ENCODE measurements at regions not wholly inside any gene's neighbourhood (a gene's known extent, or its start where the extent isn't known, plus 50 kb on each side); places are given as distances from the start of the nearest gene placed in this dataset.

DNA sequence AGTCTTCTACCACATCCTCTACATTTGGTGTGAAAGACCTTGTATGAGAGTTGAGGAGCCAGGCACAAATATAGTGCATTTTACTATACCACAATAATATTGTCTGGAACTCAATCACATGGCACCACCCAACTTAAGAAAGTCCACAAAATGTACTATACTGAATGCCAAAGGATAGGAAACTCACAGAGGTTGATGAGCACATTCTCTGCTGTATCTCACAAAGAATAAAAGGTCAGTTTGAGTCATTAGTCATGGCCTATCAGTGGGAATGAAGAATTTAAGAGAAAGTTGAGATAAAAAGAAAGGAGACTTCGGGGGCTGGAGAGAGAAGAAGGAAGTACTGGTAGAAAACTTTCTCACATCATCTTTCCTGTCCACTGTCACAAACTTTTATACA lies 134.3 kb downstream of the RDH14 start:
- no peaks in the 10 kb centered on the region for H3K36me3 ChIP-seq (ENCODE audit: control insufficient read depth, insufficient read depth, low read length)
- no peaks in the 10 kb centered on the region for H3K9me3 ChIP-seq (ENCODE audit: control insufficient read depth, insufficient read depth, low read length)
- H4K91ac ChIP-seq (ENCODE audit: insufficient read depth, low read depth, low read length) = no peak overlapping the region
- peaks cover 9% of the 10 kb centered on the region for H3K4me1 ChIP-seq (ENCODE audit: control insufficient read depth, insufficient read depth, low read length)
- dilution Hi-C loops (cut with HindIII; ENCODE audit: low sequenced_read_pairs, unreplicated experiment) (no loop called here), intact Hi-C loops (cut with micrococcal nuclease) (no loop called here), in situ Hi-C loops (cut with MboI; ENCODE audit: low sequenced_read_pairs) (no loop called here)
- no peak for ATAC-seq (ENCODE audit: low read depth)
- no peak overlapping the region for H3K18ac ChIP-seq (ENCODE audit: low read depth, low read length)
- H2AK5ac ChIP-seq (ENCODE audit: low read depth, low read length) = no peak overlapping the region
- H3K4ac ChIP-seq (ENCODE audit: low read depth, low read length) = no peak overlapping the region
- ChIA-PET POLR2A (ENCODE audit: unreplicated experiment) (no interaction called here), CTCF (no interaction called here)
- no peak overlapping the region for H2BK120ac ChIP-seq (ENCODE audit: low read depth, low read length)
- H2AFZ ChIP-seq (replicated peaks; ENCODE audit: low read length, poor library complexity) = no peak overlapping the region
- no peak overlapping the region for H3K4me2 ChIP-seq (ENCODE audit: low read depth, low read length)
- H4K5ac ChIP-seq (ENCODE audit: low read depth, low read length) = no peak overlapping the region
- H3K23ac ChIP-seq (ENCODE audit: low read depth, low read length) = no peak overlapping the region
- no peak overlapping the region for H4K8ac ChIP-seq (ENCODE audit: low read depth in 2 of 2, low read length in 2 of 2)
- H3K4me3 ChIP-seq (ENCODE audit: insufficient read depth, low read depth, low read length) = no peak overlapping the region
- H3K27me3 ChIP-seq (ENCODE audit: control insufficient read depth, insufficient read depth, low read length) = no peaks in the 10 kb centered on the region
- H4K20me1 ChIP-seq (ENCODE audit: insufficient read depth, low read length) = no peaks in the 10 kb centered on the region
- DNase-seq = no peak
- H3K56ac ChIP-seq (ENCODE audit: extremely low read depth, insufficient read depth, low read length) = no peak overlapping the region
- no peak overlapping the region for H2BK15ac ChIP-seq (ENCODE audit: low read depth, low read length)
- no peak overlapping the region for H2AK9ac ChIP-seq (replicated peaks; ENCODE audit: low read depth, low read length, poor library complexity)
- no peak overlapping the region for H2BK20ac ChIP-seq (ENCODE audit: low read depth, low read length)
- H3K79me1 ChIP-seq (ENCODE audit: low read depth in 1 of 2, low read length in 2 of 2) = no peaks in the 10 kb centered on the region
- BruUV-seq (replicated peaks) = no TSS peak
- H2BK5ac ChIP-seq (ENCODE audit: low read depth, low read length, poor library complexity, severe bottlenecking) = no peak overlapping the region
- WGBS, 2 experiments (ENCODE audit: extremely low coverage in 2 of 2, insufficient read length in 1 of 2) = no CpG with 5 or more reads among the region's 1 CpG
- no peak overlapping the region for H3K9ac ChIP-seq (ENCODE audit: low read depth, low read length)
- H3K14ac ChIP-seq (replicated peaks; ENCODE audit: low read depth, low read length) = no peak overlapping the region
- TF ChIP-seq CHD1 (IDR thresholded peaks at IDR 0.05; ENCODE audit: low read depth, low read length) (no peak), CEBPB (IDR thresholded peaks at IDR 0.05; ENCODE audit: low read depth, low read length) (no peak), BHLHE40 (IDR thresholded peaks at IDR 0.05; ENCODE audit: low read depth, low read length) (no peak), RAD21 (IDR thresholded peaks at IDR 0.05; ENCODE audit: low read length) (no peak), MAFK (IDR thresholded peaks at IDR 0.05; ENCODE audit: low read depth, low read length) (no peak), RFX5 (IDR thresholded peaks at IDR 0.05; ENCODE audit: low read depth, low read length) (no peak), MAZ (IDR thresholded peaks at IDR 0.05; ENCODE audit: borderline replicate concordance, low read depth, low read length) (no peak), RCOR1 (IDR thresholded peaks at IDR 0.05; ENCODE audit: insufficient replicate concordance, low read length) (no peak), SMC3 (IDR thresholded peaks at IDR 0.05; ENCODE audit: low read depth, low read length) (no peak), FOS (IDR thresholded peaks at IDR 0.05; ENCODE audit: low read depth, low read length) (no peak)
- peaks cover 3% of the 10 kb centered on the region; the same call in 1 of the 2 replicates for H3K9me1 ChIP-seq (ENCODE audit: insufficient read depth, low read length)
- H3K27ac ChIP-seq (ENCODE audit: insufficient read depth, low read length) = no peak overlapping the region

All from IMR-90 (cell line).